Activated CD4-positive, alpha-beta T cell treated with anti-CD3 and anti-CD28 coated beads for 36 hours (primary cell): ENCODE measurements at regions not wholly inside any gene's neighbourhood (a gene's known extent, or its start where the extent isn't known, plus 50 kb on each side); places are given as distances from the start of the nearest gene placed in this dataset.

Source experiments
- ATAC-seq: fragments of 200-7000 bp; cut with Tn5 transposase; one replicate; pipeline ENCODE4 v1.10.0; 2021; ENCODE audit warnings: mild to moderate bottlenecking, moderate library complexity
- CTCF ChIA-PET: fragments of 350-600 bp; sonication (Branson Sonifier 250); formaldehyde crosslinking; loops from one replicate; lab custom pipeline; 2021; ENCODE audit warnings: antibody characterized with exemption; lab: Charles Lee
- POLR2A ChIA-PET: fragments of 350-600 bp; sonication (Branson Sonifier 250); formaldehyde crosslinking; loops from one replicate; lab custom pipeline; 2021; ENCODE audit warnings: antibody characterized with exemption, inconsistent platforms; lab: Charles Lee
- DNase-seq: peaks from one replicate; pipeline ENCODE4 v3.0.0-alpha.2; 2020
- H3K27ac Mint-ChIP-seq: one replicate; pipeline ENCODE4 v1.8.0; 2021; ENCODE audit warnings: mixed read lengths
- H3K27me3 Mint-ChIP-seq: one replicate; pipeline ENCODE4 v1.8.0; 2021; ENCODE audit warnings: mixed read lengths
- H3K36me3 Mint-ChIP-seq: one replicate; pipeline ENCODE4 v1.8.0; 2021; ENCODE audit warnings: low read depth, mixed read lengths
- H3K4me1 Mint-ChIP-seq: one replicate; pipeline ENCODE4 v1.8.0; 2021; ENCODE audit warnings: mixed read lengths
- H3K4me3 Mint-ChIP-seq: one replicate; pipeline ENCODE4 v1.8.0; 2021; ENCODE audit warnings: mild to moderate bottlenecking, moderate library complexity, mixed read lengths
- H3K9me3 Mint-ChIP-seq: one replicate; pipeline ENCODE4 v1.8.0; 2021; ENCODE audit warnings: low read depth, mixed read lengths
- intact Hi-C, 2 experiments: fragments of 100-400 bp; cut with DNase I in 1 of 2; cut with micrococcal nuclease in 1 of 2; formaldehyde crosslinking; loops; one replicate each; pipeline versions ENCODE4 v1.14.2 to v1.15.1; 2022 to 2024; cut with DNase I, micrococcal nuclease

DNA sequence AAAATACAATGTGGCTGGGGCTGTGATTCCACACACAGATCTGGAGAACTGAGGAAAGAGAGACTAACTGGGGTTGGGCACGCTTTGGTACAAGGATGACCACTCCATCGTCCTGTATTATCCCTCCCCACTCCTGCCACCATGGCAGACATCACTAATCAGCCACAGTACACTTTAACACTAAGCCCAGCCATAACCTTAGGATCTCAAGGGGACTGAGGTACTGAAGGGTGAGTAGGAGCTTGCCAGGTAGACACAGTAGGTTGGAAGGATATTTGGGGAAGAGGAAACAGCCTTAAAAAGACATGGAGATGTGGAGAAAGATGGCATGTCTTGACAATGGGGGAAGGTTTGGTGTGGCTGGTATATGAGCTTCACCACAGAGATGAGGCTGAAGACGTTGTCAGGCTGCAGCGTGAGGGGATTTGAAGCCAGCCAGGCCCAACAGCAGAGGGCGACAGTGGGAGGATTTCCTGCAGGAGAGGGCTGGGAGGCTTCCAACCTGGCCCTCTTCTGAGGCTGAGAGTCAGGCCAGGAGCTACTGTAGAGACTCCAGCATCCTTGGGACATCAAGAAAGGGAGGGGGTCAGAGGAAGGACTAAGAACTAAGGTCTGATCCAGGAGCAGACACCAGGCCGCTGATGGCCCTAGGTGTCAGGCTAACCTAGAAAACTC, 58.6 kb upstream of the COL13A1 start:
- ChIA-PET CTCF (interaction anchor here (0.7 to 1.3 kb wide), 2 partner anchors 44 to 213 kb away, joined by 4 to 7 read pairs; no protein-coding TSS in a partner anchor), POLR2A (no interaction called here)
- ATAC-seq = peak; percentile 39
- H3K27me3 Mint-ChIP-seq = peaks cover 10% of the 10 kb centered on the region
- H3K4me3 Mint-ChIP-seq = no peak overlapping the region
- DNase-seq = peak; percentile 61
- peaks cover 7% of the 10 kb centered on the region for H3K4me1 Mint-ChIP-seq
- intact Hi-C loops = loop anchor here (2.0 to 10.0 kb wide), 2 partner anchors 172 kb away; no protein-coding TSS in a partner anchor
- no peaks in the 10 kb centered on the region for H3K9me3 Mint-ChIP-seq
- no peaks in the 10 kb centered on the region for H3K36me3 Mint-ChIP-seq
- no peak overlapping the region for H3K27ac Mint-ChIP-seq

DNA sequence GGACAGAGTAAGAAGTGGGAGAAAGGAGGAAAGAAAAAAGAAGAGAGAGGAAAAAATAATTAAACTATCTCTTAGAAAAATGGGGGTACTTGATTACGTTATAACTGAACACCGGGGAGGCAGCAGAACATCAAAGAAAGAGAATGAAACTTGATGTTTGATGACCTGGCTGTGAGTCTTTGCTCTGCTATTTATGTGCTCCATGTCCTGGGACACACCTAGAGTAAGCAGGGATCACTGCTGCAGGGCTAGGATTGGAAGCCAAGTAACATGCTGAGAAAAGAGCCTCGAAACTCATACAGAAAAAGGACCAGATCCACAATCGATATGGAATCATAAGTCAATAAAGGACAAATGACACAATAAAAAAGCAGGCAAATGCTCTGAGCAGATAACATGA, 56.7 kb upstream of the COL13A1 start:
- ChIA-PET POLR2A (no interaction called here), CTCF (no interaction called here)
- H3K27ac Mint-ChIP-seq = no peak overlapping the region
- no peak overlapping the region for H3K4me3 Mint-ChIP-seq
- H3K4me1 Mint-ChIP-seq = peaks cover 7% of the 10 kb centered on the region
- no peaks in the 10 kb centered on the region for H3K9me3 Mint-ChIP-seq
- H3K27me3 Mint-ChIP-seq = peaks cover 20% of the 10 kb centered on the region
- no peaks in the 10 kb centered on the region for H3K36me3 Mint-ChIP-seq
- no peak for DNase-seq
- no peak for ATAC-seq
- intact Hi-C loops = loop anchor here in 1 of 2 experiments (10.0 kb wide), 1 partner anchor 170 kb away; no protein-coding TSS in a partner anchor

- intact Hi-C loops = loop anchor here in 1 of 2 experiments (10.0 kb wide), 1 partner anchor 169 kb away; no protein-coding TSS in a partner anchor
- POLR2A ChIA-PET = no interaction called here
- no peak for DNase-seq
- no peaks in the 10 kb centered on the region for H3K36me3 Mint-ChIP-seq
- H3K27ac Mint-ChIP-seq = no peak overlapping the region
- peaks cover 7% of the 10 kb centered on the region for H3K4me1 Mint-ChIP-seq
- H3K9me3 Mint-ChIP-seq = no peaks in the 10 kb centered on the region
- no peak overlapping the region for H3K4me3 Mint-ChIP-seq
- CTCF ChIA-PET = no interaction called here
- H3K27me3 Mint-ChIP-seq = peaks cover 22% of the 10 kb centered on the region
- peak; percentile 49 for ATAC-seq
These were observed 56.0 kb upstream of the COL13A1 start for GRCh38 chr10:69745698-69746097.

GRCh38 chr10:69747179-69747578, 54.5 kb upstream of the COL13A1 start:
- intact Hi-C loops = loop anchor here in 1 of 2 experiments (10.0 kb wide), 1 partner anchor 168 kb away; no protein-coding TSS in a partner anchor
- no peaks in the 10 kb centered on the region for H3K9me3 Mint-ChIP-seq
- ChIA-PET POLR2A (no interaction called here), CTCF (no interaction called here)
- ATAC-seq (no peak), DNase-seq (no peak)
- no peak overlapping the region for H3K27ac Mint-ChIP-seq
- peaks cover 7% of the 10 kb centered on the region for H3K4me1 Mint-ChIP-seq
- H3K36me3 Mint-ChIP-seq = no peaks in the 10 kb centered on the region
- no peak overlapping the region for H3K4me3 Mint-ChIP-seq
- H3K27me3 Mint-ChIP-seq = peaks cover 26% of the 10 kb centered on the region

DNA sequence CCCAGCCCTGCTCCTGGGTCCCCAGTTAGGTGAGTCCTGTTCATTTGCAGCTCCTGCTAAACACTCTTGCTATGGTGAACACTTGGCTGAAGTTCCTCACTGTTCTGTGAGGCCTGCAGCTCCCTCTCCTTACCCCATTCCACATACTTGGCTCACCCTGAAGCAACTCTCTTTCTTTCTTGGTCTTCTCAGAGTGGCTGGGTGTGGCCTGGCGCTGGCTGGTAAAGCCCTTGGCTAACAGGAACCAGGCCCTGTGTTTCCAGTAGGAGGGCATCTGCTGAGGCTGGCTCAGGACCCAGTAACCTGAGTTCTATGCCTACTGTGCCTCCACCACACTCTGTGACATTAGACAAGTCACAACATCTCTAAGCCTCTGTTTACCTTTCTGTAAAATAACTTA, 53.1 kb upstream of the COL13A1 start:
- CTCF ChIA-PET = interaction anchor here (0.6 kb wide), 1 partner anchor 38 kb away, joined by 3 read pairs; no protein-coding TSS in a partner anchor
- peaks cover 7% of the 10 kb centered on the region for H3K4me1 Mint-ChIP-seq
- intact Hi-C loops = loop anchor here in 1 of 2 experiments (10.0 kb wide), 1 partner anchor 166 kb away; no protein-coding TSS in a partner anchor
- no peaks in the 10 kb centered on the region for H3K9me3 Mint-ChIP-seq
- H3K4me3 Mint-ChIP-seq = no peak overlapping the region
- no peak overlapping the region for H3K27ac Mint-ChIP-seq
- ATAC-seq (no peak), DNase-seq (no peak)
- peaks cover 25% of the 10 kb centered on the region for H3K27me3 Mint-ChIP-seq
- POLR2A ChIA-PET = no interaction called here
- no peaks in the 10 kb centered on the region for H3K36me3 Mint-ChIP-seq

- no peaks in the 10 kb centered on the region for H3K36me3 Mint-ChIP-seq
- H3K27ac Mint-ChIP-seq = no peak overlapping the region
- H3K27me3 Mint-ChIP-seq = peaks cover 24% of the 10 kb centered on the region
- CTCF ChIA-PET = no interaction called here
- POLR2A ChIA-PET = no interaction called here
- no peaks in the 10 kb centered on the region for H3K9me3 Mint-ChIP-seq
- no peak for DNase-seq
- intact Hi-C loops = loop anchor here in 1 of 2 experiments (10.0 kb wide), 1 partner anchor 165 kb away; no protein-coding TSS in a partner anchor
- no peak for ATAC-seq
- peaks cover 7% of the 10 kb centered on the region for H3K4me1 Mint-ChIP-seq
- H3K4me3 Mint-ChIP-seq = no peak overlapping the region
These were observed 52.3 kb upstream of the COL13A1 start for GRCh38 chr10:69749178-69750010.

DNA sequence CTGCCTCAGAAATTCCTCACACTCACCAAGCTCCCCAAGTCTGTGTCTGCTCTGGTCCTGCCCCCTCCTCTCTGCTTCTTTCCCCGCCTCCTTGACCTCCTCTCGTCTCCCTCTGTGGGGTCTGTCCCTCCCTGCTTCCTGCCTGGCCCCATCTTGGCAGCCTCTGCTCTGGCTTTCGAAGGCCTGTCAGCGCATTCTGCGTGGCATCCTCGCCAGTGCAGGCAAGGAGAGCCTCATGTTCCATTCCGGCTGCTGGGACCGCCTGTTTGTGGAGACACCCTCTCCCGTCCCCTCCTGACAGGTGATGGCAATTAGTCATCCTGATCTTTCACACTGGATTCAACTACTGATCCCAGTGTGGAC, 51.7 kb upstream of the COL13A1 start:
- intact Hi-C loops = no loop called here

GRCh38 chr10:69750725-69751124, 51.0 kb upstream of the COL13A1 start:
- DNase-seq (no peak), ATAC-seq (no peak)
- POLR2A ChIA-PET = no interaction called here
- no peaks in the 10 kb centered on the region for H3K36me3 Mint-ChIP-seq
- H3K4me1 Mint-ChIP-seq = peaks cover 3% of the 10 kb centered on the region
- peaks cover 18% of the 10 kb centered on the region for H3K27me3 Mint-ChIP-seq
- no peak overlapping the region for H3K4me3 Mint-ChIP-seq
- intact Hi-C loops = no loop called here
- no peak overlapping the region for H3K27ac Mint-ChIP-seq
- no peaks in the 10 kb centered on the region for H3K9me3 Mint-ChIP-seq
- CTCF ChIA-PET = interaction anchor here (0.7 kb wide), 1 partner anchor 26 kb away, joined by 3 read pairs; no protein-coding TSS in a partner anchor

More for the DNA sequence above, 51.7 kb upstream of the COL13A1 start:
- Mint-ChIP-seq H3K27me3 (peaks cover 20% of the 10 kb centered on the region), H3K36me3 (no peaks in the 10 kb centered on the region), H3K4me1 (peaks cover 7% of the 10 kb centered on the region), H3K4me3 (no peak overlapping the region), H3K9me3 (no peaks in the 10 kb centered on the region), H3K27ac (no peak overlapping the region)
- DNase-seq (no peak), ATAC-seq (no peak)
- ChIA-PET POLR2A (no interaction called here), CTCF (no interaction called here)

GRCh38 chr10:69751214-69751613, 50.5 kb upstream of the COL13A1 start:
- ATAC-seq = no peak
- H3K4me3 Mint-ChIP-seq = no peak overlapping the region
- ChIA-PET POLR2A (no interaction called here), CTCF (interaction anchor here (0.7 kb wide), 1 partner anchor 25 kb away, joined by 3 read pairs; no protein-coding TSS in a partner anchor)
- H3K4me1 Mint-ChIP-seq = peaks cover 3% of the 10 kb centered on the region
- peaks cover 18% of the 10 kb centered on the region for H3K27me3 Mint-ChIP-seq
- intact Hi-C loops = no loop called here
- H3K36me3 Mint-ChIP-seq = no peaks in the 10 kb centered on the region
- no peak for DNase-seq
- H3K9me3 Mint-ChIP-seq = no peaks in the 10 kb centered on the region
- no peak overlapping the region for H3K27ac Mint-ChIP-seq
